ENCODE measurements at regions not wholly inside any gene's neighbourhood (a gene's known extent, or its start where the extent isn't known, plus 50 kb on each side); places are given as distances from the start of the nearest gene placed in this dataset.

DNA sequence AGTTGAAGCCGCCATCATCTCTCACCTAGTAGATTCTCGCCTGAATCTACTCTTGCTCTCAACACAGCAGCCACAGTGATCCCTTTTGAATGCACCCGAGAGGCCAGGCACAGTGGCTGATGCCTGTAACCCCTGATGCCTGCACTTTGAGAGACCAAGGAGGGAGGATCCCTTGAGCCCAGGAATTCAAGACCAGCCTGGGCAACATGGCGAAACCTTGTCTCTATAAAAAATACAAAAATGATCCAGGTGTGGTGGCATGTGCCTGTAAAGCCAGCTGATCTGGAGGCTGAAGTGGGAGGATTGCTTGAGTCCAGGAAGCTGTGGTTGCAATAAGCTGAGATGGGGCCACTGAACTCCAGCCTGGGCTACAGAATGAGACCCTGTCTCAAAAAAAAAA, 60.3 kb upstream of the EML4 start:
- no peak for DNase-seq (ENCODE audit: low read depth)
- TF ChIP-seq CTCF (IDR thresholded peaks at IDR 0.05; ENCODE audit: insufficient read depth, low read length): no peak
- H3K4me3 ChIP-seq (ENCODE audit: low read depth, low read length): no peak overlapping the region

GRCh38 chr2:42109959-42110640, 59.1 kb upstream of the EML4 start:
- no peak for DNase-seq (ENCODE audit: low read depth)
- H3K4me3 ChIP-seq (ENCODE audit: low read depth, low read length): no peak overlapping the region
- TF ChIP-seq CTCF (IDR thresholded peaks at IDR 0.05; ENCODE audit: insufficient read depth, low read length): no peak

DNA sequence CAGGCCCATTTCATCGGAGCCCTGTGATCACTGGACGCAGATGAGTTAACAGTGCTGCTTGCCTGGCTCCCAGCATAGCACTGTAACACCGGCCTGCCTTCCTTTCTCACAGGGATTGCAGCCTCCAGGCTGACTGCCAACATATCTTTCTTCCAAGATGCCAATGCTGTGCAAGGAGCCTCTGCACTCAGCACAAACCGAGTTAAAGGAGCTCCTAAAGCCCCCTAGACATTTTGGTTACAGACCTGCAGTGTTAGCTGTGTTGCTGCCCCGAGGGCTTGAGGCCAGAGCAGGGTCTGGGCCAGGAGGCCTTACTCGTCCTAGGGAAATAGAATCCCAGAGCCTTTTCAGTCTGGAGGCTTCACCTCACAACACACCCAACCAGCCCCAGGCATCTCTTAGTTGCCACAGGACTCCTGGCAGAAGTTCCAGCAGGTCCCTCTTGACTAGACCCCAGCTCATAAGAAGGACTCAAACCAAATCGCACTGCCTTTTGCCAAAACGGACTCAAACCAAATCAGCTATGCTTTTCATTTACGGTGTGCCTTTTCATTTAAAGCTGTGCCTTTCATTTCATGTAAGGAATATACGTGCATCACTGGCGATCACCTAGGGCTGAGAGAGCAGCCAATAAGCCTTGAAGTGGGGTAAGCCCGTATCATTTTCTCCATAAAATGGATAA, 58.4 kb upstream of the EML4 start:
- DNase-seq (ENCODE audit: low read depth): peak; percentile 80
- TF ChIP-seq CTCF (IDR thresholded peaks at IDR 0.05; ENCODE audit: insufficient read depth, low read length): no peak
- H3K4me3 ChIP-seq (ENCODE audit: low read depth, low read length): no peak overlapping the region

GRCh38 chr2:42112418-42112817, 56.7 kb upstream of the EML4 start:
- no peak overlapping the region for H3K4me3 ChIP-seq (ENCODE audit: low read depth, low read length)
- no peak for DNase-seq (ENCODE audit: low read depth)
- TF ChIP-seq CTCF (IDR thresholded peaks at IDR 0.05; ENCODE audit: insufficient read depth, low read length): no peak

GRCh38 chr2:42113452-42113851, 55.7 kb upstream of the EML4 start:
- DNase-seq (ENCODE audit: low read depth): no peak
- no peak overlapping the region for H3K4me3 ChIP-seq (ENCODE audit: low read depth, low read length)
- no peak for TF ChIP-seq CTCF (IDR thresholded peaks at IDR 0.05; ENCODE audit: insufficient read depth, low read length)

DNA sequence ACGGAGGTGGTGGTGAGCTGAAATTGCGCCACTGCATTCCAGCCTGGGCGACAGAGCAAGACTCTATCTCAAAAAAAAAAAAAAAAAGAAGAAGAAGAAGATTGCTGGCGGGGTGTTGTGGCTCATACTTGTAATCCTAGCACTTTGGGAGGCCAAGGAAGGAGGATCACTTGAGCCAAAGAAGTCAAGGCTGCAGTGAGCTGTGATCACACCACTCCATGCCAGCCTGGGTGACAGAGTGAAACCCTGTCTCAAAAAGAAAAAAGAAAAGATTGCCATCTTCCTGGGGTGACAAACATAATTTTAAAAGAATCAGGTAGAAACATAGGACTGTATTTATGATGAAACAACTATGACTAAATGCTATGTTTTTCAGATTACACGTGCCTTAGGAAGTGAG, 55.1 kb upstream of the EML4 start:
- no peak for TF ChIP-seq CTCF (IDR thresholded peaks at IDR 0.05; ENCODE audit: insufficient read depth, low read length)
- H3K4me3 ChIP-seq (ENCODE audit: low read depth, low read length): no peak overlapping the region
- DNase-seq (ENCODE audit: low read depth): no peak

All from fibroblast of the aortic adventitia (primary cell).